NCI-H187 (cell line): ENCODE measurements at regions not wholly inside any gene's neighbourhood (a gene's known extent, or its start where the extent isn't known, plus 50 kb on each side); places are given as distances from the start of the nearest gene placed in this dataset.
"Not testable (repeated sequence)": the region's sequence is repeated elsewhere in the genome, so short reads cannot be mapped to it uniquely, and the experiment has no call there.

Source experiments
- DNase-seq, 2 experiments: peaks; one replicate each; lab custom pipeline; 2025; lab: John Stamatoyannopoulos, UW

GRCh38 chr15:79659691-79660090, 227.6 kb downstream of the MINAR1 start:
- no peak for DNase-seq

GRCh38 chr15:79661411-79661810, 229.3 kb downstream of the MINAR1 start:
- no peak for DNase-seq

- no peak for DNase-seq
These were observed 223.2 kb downstream of the MTHFS start for GRCh38 chr15:79673416-79674123.

- DNase-seq: no peak
These were observed 222.7 kb downstream of the MTHFS start for GRCh38 chr15:79674124-79674465.

- DNase-seq: no peak
These were observed 220.8 kb downstream of the MTHFS start for GRCh38 chr15:79675982-79676381.

- DNase-seq: no peak
These were observed 220.2 kb downstream of the MTHFS start for GRCh38 chr15:79676621-79677020.

- no peak for DNase-seq
These were observed 219.6 kb downstream of the MTHFS start for GRCh38 chr15:79677241-79677640.

GRCh38 chr15:79678032-79678701, 218.6 kb downstream of the MTHFS start:
- no peak for DNase-seq

- no peak for DNase-seq
These were observed 216.1 kb downstream of the MTHFS start for GRCh38 chr15:79680720-79681119.

- no peak for DNase-seq
These were observed 214.5 kb downstream of the MTHFS start for GRCh38 chr15:79682285-79682684.

GRCh38 chr15:79682851-79683288, 213.9 kb downstream of the MTHFS start:
- no peak for DNase-seq

GRCh38 chr15:79689030-79689429, 207.8 kb downstream of the MTHFS start:
- no peak for DNase-seq

GRCh38 chr15:79700951-79701480, 195.8 kb downstream of the MTHFS start:
- DNase-seq: no peak

GRCh38 chr15:79702621-79703020, 194.2 kb downstream of the MTHFS start:
- DNase-seq: no peak

- no peak for DNase-seq
These were observed 175.6 kb downstream of the MTHFS start for GRCh38 chr15:79721256-79721655.

GRCh38 chr15:79724312-79724711, 172.5 kb downstream of the MTHFS start:
- no peak for DNase-seq

GRCh38 chr15:79724804-79725203, 172.0 kb downstream of the MTHFS start:
- no peak for DNase-seq

- no peak for DNase-seq
These were observed 167.9 kb downstream of the MTHFS start for GRCh38 chr15:79728867-79729266.

- DNase-seq: no peak
These were observed 160.3 kb downstream of the MTHFS start for GRCh38 chr15:79736435-79737000.

- DNase-seq: no peak
These were observed 158.7 kb downstream of the MTHFS start for GRCh38 chr15:79738143-79738542.

GRCh38 chr15:79740561-79740960, 156.3 kb downstream of the MTHFS start:
- no peak for DNase-seq

- no peak for DNase-seq
These were observed 153.8 kb downstream of the MTHFS start for GRCh38 chr15:79743032-79743431.

- DNase-seq: not testable (repeated sequence)
These were observed 152.3 kb downstream of the MTHFS start for GRCh38 chr15:79744485-79744884.
